Calu3 (cell line): ENCODE measurements at regions not wholly inside any gene's neighbourhood (a gene's known extent, or its start where the extent isn't known, plus 50 kb on each side); places are given as distances from the start of the nearest gene placed in this dataset.

ENCODE experiments used
- BruUV-seq: library from RNA; stranded (reverse); fragments of 400-500 nt; replicated peaks from 2 replicates; lab custom pipeline; 2021; lab: Mats Ljungman, UMichigan
- CTCF ChIA-PET: fragments of 300-600 bp; sonication (Branson Sonifier 250); formaldehyde crosslinking; loops from one replicate; lab custom pipeline; 2022; ENCODE audit warnings: antibody characterized with exemption; lab: Charles Lee
- DNase-seq: peaks from one replicate; pipeline ENCODE4 v3.0.0; 2022
- H3K27ac Mint-ChIP-seq: one replicate; pipeline ENCODE4 v1.8.0; 2022; ENCODE audit warnings: mixed read lengths; ENCODE audit not compliant: unreplicated experiment
- H3K27me3 Mint-ChIP-seq: one replicate; pipeline ENCODE4 v1.8.0; 2022; ENCODE audit warnings: mixed read lengths; ENCODE audit not compliant: unreplicated experiment
- H3K36me3 Mint-ChIP-seq: one replicate; pipeline ENCODE4 v1.8.0; 2022; ENCODE audit warnings: mild to moderate bottlenecking, moderate library complexity, mixed read lengths; ENCODE audit not compliant: insufficient read depth, unreplicated experiment
- H3K4me1 Mint-ChIP-seq: one replicate; pipeline ENCODE4 v1.8.0; 2022; ENCODE audit warnings: mild to moderate bottlenecking, low read depth, mixed read lengths; ENCODE audit not compliant: unreplicated experiment
- H3K4me3 Mint-ChIP-seq: one replicate; pipeline ENCODE4 v1.8.0; 2022; ENCODE audit warnings: mild to moderate bottlenecking, low read depth, moderate library complexity, mixed read lengths; ENCODE audit not compliant: unreplicated experiment
- H3K9me3 Mint-ChIP-seq: one replicate; pipeline ENCODE4 v1.8.0; 2022; ENCODE audit warnings: low read depth, mixed read lengths; ENCODE audit not compliant: unreplicated experiment
- intact Hi-C: fragments of 100-400 bp; cut with micrococcal nuclease; formaldehyde crosslinking; loops from one replicate; pipeline ENCODE4 v1.10.0; 2022; ENCODE audit not compliant: unreplicated experiment
- TF ChIP-seq, protein P1 (sequence below): fragments of 200-600 bp; IDR thresholded peaks from one replicate; pipeline ENCODE4 v1.8.0; 2022; ENCODE audit warnings: antibody characterized with exemption; ENCODE audit not compliant: unreplicated experiment

DNA sequence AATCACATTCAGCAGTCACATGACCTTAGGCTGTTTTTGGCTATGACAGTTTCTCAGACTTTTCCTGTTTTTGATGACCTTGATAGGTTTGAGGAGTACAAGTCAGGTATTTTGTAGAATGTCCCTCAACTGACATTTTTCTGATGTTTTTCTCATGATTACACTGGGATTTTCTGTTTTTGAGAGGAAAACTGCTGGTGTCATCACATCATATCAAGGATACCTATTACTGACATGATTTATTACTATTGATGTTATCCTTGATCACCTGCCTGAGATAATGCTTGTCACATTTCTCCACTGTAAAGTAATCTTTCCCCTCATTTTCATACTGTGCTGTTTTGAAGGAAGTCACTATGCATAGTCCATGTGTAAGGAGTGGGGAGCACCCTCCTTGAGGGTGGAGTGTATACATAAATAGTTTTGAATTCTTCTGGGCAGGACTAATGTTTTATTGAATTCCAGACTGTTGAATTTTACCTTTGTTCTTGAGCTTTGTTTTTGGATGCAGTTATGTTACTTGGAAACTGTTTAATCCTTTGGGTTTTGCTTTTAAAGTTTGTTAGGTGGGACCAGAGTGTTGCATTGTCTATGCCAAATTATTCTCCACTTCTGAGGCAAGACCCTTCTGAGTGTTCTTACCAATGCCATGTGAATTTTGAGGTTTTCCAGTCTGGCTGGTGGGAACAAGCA, 444.5 kb upstream of the FAR2 start:
- Mint-ChIP-seq H3K27ac (no peak overlapping the region), H3K9me3 (no peaks in the 10 kb centered on the region), H3K36me3 (no peaks in the 10 kb centered on the region), H3K27me3 (no peaks in the 10 kb centered on the region), H3K4me1 (no peaks in the 10 kb centered on the region), H3K4me3 (no peak overlapping the region)
- CTCF ChIA-PET: no interaction called here
- TF ChIP-seq, protein P1, sequence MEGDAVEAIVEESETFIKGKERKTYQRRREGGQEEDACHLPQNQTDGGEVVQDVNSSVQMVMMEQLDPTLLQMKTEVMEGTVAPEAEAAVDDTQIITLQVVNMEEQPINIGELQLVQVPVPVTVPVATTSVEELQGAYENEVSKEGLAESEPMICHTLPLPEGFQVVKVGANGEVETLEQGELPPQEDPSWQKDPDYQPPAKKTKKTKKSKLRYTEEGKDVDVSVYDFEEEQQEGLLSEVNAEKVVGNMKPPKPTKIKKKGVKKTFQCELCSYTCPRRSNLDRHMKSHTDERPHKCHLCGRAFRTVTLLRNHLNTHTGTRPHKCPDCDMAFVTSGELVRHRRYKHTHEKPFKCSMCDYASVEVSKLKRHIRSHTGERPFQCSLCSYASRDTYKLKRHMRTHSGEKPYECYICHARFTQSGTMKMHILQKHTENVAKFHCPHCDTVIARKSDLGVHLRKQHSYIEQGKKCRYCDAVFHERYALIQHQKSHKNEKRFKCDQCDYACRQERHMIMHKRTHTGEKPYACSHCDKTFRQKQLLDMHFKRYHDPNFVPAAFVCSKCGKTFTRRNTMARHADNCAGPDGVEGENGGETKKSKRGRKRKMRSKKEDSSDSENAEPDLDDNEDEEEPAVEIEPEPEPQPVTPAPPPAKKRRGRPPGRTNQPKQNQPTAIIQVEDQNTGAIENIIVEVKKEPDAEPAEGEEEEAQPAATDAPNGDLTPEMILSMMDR: no peak
- BruUV-seq: no TSS peak
- intact Hi-C loops: no loop called here
- DNase-seq: no peak

DNA sequence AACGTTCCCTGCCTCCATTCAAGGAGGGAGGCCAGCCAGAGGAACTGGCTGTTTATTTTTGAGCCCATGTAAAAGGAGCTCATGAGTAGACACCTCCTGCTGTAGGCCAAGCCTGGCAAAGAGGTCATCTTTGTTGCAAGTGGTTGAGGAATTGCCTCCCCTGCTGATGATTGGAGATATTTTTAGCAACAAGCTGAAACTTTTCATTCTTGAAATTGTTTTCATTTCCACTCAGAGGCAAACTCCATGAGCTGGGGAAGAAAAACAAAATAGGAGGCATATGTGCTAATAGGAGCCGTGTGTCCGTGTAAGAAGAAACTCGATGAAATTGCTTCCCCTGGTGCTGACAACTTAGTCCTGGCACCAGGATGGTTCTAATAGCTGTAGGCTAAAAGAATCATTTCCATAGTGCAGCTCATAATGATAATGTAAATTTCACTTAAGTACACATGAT, 440.1 kb upstream of the FAR2 start:
- H3K4me1 Mint-ChIP-seq: no peaks in the 10 kb centered on the region
- H3K4me3 Mint-ChIP-seq: no peak overlapping the region
- H3K27me3 Mint-ChIP-seq: no peaks in the 10 kb centered on the region
- no peaks in the 10 kb centered on the region for H3K9me3 Mint-ChIP-seq
- TF ChIP-seq, protein P1: no peak
- CTCF ChIA-PET: no interaction called here
- no peak overlapping the region for H3K27ac Mint-ChIP-seq
- intact Hi-C loops: no loop called here
- DNase-seq: no peak
- no TSS peak for BruUV-seq
- no peaks in the 10 kb centered on the region for H3K36me3 Mint-ChIP-seq

DNA sequence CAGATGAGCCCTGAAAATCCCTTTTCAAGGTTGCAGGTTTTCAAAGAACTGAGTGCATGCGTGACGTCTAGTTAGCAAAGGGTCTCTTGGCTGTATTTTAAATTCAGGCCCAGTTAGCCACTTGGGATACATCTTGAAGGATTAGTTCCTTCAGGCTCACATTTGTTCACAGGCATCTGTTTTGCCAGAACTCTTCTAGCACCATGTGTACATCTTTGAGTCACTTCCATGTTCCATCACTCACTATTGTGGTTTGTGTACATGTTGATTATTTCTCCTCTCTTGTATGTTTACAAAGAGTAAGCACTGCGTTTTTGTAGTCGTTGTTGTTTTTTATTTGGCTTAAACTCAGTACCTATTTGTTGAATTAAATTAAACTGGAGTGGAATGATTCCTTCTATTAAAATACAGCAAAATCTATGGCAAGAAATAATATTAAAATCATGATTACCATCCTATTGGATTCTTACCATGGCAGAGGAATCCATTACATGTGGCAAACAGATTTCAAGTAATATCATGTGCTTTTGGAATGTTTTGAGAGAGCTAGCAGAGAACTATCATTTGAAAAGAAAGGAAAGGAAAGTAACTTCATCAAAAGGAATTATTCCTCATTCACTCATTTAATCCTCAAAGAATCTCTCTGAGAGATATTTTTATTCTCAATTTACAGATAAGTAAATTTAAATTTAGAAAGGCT, 438.9 kb upstream of the FAR2 start:
- Mint-ChIP-seq H3K4me3 (no peak overlapping the region), H3K27ac (no peak overlapping the region), H3K4me1 (no peaks in the 10 kb centered on the region), H3K27me3 (no peaks in the 10 kb centered on the region), H3K36me3 (no peaks in the 10 kb centered on the region), H3K9me3 (no peaks in the 10 kb centered on the region)
- CTCF ChIA-PET: no interaction called here
- DNase-seq: no peak
- TF ChIP-seq, protein P1: no peak
- no TSS peak for BruUV-seq
- intact Hi-C loops: no loop called here

DNA sequence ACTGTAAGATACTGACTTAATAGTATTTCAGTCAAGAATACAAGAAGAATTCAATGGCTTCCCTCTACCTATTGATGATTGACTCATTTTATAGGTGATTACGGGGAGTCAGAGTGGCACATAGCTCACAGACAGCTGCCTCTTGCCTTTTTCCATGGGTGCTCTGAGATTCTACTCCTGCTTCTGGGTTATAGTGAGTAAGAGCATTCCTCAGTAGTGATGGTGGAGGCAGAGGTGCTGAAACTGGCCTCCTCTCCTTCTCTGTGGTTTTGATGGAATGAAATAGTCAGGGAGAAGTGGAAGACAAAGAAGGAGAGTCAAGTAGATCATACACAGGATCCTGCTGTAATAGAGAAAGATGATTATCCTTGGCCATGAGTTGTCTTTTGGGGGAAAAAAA, 438.2 kb upstream of the FAR2 start:
- BruUV-seq: no TSS peak
- no peak for DNase-seq
- H3K27ac Mint-ChIP-seq: no peak overlapping the region

More for the DNA sequence above, 438.2 kb upstream of the FAR2 start:
- CTCF ChIA-PET: no interaction called here
- Mint-ChIP-seq H3K9me3 (no peaks in the 10 kb centered on the region), H3K4me1 (no peaks in the 10 kb centered on the region), H3K36me3 (no peaks in the 10 kb centered on the region), H3K27me3 (no peaks in the 10 kb centered on the region), H3K4me3 (no peak overlapping the region)
- TF ChIP-seq, protein P1: no peak
- intact Hi-C loops: no loop called here
